ENCODE measurements at regions not wholly inside any gene's neighbourhood (a gene's known extent, or its start where the extent isn't known, plus 50 kb on each side); places are given as distances from the start of the nearest gene placed in this dataset.
A peak's percentile ranks its signal among the peaks of the same experiment; 100 is the strongest.

DNA sequence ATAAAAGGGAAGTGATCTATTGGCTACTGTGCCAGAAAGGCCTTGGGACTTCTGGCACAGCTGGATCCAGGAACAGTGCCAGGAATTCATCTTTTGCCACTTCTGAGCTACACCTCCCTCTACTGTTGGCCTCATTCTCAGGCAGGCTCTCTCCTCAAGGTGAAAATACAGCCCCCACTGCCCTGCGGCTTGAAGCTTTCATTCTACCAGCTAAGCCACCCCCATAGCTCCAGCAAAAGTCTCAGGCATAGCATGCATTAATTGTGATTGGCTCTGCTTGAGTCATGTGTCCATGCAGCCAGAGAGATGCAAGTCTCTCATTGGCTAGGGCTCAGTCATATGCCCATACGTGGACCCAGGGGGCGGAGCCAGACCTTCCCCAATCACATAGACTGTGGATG is 142.4 kb downstream of the TPRA1 start:
- DNase-seq (ENCODE audit: low read depth): no peak
- TF ChIP-seq, protein P1, sequence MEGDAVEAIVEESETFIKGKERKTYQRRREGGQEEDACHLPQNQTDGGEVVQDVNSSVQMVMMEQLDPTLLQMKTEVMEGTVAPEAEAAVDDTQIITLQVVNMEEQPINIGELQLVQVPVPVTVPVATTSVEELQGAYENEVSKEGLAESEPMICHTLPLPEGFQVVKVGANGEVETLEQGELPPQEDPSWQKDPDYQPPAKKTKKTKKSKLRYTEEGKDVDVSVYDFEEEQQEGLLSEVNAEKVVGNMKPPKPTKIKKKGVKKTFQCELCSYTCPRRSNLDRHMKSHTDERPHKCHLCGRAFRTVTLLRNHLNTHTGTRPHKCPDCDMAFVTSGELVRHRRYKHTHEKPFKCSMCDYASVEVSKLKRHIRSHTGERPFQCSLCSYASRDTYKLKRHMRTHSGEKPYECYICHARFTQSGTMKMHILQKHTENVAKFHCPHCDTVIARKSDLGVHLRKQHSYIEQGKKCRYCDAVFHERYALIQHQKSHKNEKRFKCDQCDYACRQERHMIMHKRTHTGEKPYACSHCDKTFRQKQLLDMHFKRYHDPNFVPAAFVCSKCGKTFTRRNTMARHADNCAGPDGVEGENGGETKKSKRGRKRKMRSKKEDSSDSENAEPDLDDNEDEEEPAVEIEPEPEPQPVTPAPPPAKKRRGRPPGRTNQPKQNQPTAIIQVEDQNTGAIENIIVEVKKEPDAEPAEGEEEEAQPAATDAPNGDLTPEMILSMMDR (conservative IDR thresholded peaks at IDR 0.05; ENCODE audit: low read depth, low read length): peak; percentile 22
- no peak overlapping the region for H3K4me3 ChIP-seq (ENCODE audit: low read depth, low read length)

DNA sequence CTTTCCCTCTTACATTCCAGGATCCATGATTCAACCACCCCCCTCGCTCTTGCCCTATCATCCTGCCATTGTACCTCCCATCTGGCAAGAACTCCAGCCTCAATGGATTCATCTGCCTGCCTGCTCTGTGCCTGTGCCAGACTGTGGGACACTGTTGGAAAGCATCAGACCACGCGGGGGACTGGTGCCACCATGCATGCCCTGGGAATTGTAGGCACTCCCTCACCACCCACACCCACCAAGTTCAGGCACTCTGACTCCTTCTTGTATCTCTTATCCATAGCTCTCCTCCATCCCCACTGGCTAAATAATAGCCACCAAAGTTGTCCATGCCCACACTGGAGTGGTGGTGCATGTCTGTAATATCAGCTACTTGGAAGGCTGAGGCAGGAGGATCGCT is 143.8 kb downstream of the TPRA1 start:
- TF ChIP-seq, protein P1 (conservative IDR thresholded peaks at IDR 0.05; ENCODE audit: low read depth, low read length): no peak
- DNase-seq (ENCODE audit: low read depth): no peak
- H3K4me3 ChIP-seq (ENCODE audit: low read depth, low read length): no peak overlapping the region

DNA sequence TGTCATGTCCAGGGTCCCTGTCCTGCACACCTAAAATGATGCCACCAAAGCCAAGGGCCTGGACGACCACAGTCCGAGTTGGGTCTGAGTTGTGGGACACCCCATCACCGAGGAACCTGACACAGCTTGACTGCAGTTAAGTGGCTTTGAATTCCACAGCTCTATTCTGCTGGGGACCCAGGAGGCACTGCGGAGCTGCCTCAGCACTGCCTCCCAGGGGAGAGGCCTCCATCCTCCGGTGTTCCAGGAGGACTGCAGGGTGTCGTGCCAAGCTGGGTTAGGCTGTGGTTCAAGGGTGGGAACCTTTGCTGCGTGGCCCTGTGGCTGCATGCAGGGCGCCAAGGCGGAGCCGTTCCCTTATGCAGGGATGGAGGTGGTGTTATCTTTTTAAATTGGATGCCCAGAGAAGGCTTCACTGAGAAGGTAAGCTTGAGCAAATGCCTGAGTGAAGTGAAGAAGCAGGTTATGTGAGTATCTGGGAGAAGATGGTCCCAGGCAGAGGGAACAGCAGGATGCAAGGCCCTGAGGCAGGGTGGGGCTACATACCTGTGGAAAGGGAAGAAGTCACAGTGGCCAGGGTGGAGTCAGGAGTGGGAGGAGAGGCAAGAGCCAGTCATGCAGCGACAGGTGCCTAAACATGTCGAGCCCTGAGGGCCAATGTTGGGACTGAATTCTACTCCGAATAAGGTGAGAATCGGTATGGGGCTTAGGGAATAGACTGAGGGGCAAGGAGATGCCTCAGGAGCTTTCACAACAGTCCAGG is 144.8 kb downstream of the TPRA1 start:
- no peak for DNase-seq (ENCODE audit: low read depth)
- TF ChIP-seq, protein P1 (conservative IDR thresholded peaks at IDR 0.05; ENCODE audit: low read depth, low read length): no peak
- no peak overlapping the region for H3K4me3 ChIP-seq (ENCODE audit: low read depth, low read length)

DNA sequence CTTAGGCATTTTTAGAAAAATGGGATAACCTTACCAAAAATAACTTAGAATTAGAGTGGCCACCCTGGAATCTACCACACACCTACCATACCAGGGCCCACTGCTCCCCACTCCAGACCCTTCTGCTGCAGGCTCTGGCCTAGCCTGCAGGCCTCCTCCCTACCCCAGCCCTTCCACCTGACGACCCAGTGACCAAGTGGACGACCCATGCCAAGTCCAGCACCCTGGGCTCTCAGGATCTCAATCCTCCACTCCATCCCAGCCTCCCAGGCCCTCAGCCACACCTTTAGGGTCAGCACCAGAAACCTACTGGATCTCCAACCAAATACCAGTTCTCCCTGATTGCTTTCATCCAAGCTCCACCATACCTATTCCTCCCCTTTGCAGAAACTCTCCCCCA is 145.8 kb downstream of the TPRA1 start:
- H3K4me3 ChIP-seq (ENCODE audit: low read depth, low read length): no peak overlapping the region
- TF ChIP-seq, protein P1 (conservative IDR thresholded peaks at IDR 0.05; ENCODE audit: low read depth, low read length): no peak

DNA sequence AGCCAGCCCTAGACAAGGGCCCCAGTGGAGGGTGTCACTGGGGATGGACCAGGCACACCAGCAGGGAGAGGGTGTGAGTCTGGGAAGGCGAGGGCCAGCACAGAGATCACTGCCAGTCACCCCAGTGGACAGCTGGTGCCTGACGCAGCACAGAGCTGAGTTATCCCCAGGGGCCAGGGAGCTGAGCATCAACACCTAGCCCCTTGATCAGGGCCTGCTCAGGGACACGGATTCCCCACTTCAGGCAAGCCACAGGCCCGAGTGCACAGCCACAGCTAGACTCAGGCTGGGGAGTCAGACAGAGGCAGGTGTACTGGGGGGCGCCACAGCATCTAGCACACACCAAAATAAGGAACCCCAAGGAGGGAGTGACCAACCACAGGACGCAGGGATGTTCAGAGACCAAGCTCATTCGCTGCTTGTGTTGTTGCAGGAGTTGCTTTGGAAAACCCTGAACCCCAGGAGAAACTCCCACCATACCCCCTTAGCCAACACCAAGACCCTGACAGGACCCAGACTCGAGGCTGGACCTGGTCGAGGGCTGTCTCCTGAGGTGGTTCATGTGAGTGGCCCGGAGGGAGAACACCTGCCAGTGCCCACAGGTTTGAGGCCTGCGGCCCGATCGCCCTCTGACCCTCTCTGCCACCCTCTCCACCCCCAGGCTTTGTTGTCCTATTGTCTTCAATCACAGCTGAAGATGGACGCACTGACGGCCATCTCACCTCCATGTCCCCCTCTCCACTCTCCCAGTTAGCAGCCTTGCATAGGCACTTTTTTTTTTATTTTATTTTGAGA is 146.8 kb downstream of the TPRA1 start:
- no peak overlapping the region for H3K4me3 ChIP-seq (ENCODE audit: low read depth, low read length)
- no peak for DNase-seq (ENCODE audit: low read depth)
- TF ChIP-seq, protein P1 (conservative IDR thresholded peaks at IDR 0.05; ENCODE audit: low read depth, low read length): no peak

More for the DNA sequence above, 145.8 kb downstream of the TPRA1 start:
- DNase-seq (ENCODE audit: low read depth): no peak

DNA sequence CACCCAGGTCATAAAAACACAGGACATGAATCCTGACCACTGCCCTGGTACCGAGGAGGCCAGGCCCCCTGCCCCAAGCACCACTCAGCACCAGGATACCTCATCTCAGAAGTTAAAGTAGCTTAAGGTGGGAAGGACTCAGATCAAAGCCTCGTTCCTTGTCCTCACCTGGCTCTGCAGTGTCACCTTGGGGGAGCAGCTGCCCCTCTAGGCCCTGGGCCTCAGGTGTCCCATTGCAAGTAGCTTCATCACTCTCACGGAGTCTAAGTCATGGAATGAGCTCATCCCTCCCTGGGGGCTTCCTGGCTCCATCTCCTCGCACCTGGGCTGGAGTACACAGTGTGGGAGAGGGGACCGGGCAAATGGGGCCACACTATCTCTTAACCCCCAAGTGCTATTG is 148.0 kb downstream of the TPRA1 start:
- TF ChIP-seq, protein P1 (conservative IDR thresholded peaks at IDR 0.05; ENCODE audit: low read depth, low read length): no peak
- DNase-seq (ENCODE audit: low read depth): no peak
- no peak overlapping the region for H3K4me3 ChIP-seq (ENCODE audit: low read depth, low read length)
